GM19397 (cell line): ENCODE measurements at regions not wholly inside any gene's neighbourhood (a gene's known extent, or its start where the extent isn't known, plus 50 kb on each side); places are given as distances from the start of the nearest gene placed in this dataset.

Source experiments
- ATAC-seq: cut with Tn5 transposase; IDR thresholded peaks from one replicate; pipeline ENCODE4 v1.9.1; 2021; ENCODE audit warnings: mild to moderate bottlenecking, moderate library complexity; ENCODE audit not compliant: unreplicated experiment

DNA sequence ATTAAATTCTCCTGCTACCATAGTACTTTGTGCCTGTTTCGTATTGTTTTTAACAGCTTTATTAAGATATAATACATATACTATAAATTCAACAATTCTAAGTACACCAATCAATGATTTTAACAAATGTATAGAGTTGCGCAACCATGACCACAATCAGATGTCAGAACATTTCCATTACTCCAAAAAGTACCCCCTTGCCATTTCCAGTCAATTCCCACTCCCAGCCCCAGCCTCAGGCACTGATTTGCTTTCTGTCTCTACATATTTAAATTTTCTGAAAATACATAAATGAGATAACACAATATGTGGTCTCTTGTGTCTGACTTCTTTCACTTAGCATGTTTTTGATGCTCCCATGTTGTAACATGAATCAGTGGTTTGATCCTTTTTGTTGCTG, 193.9 kb downstream of the FIGN start:
- no peak for ATAC-seq

DNA sequence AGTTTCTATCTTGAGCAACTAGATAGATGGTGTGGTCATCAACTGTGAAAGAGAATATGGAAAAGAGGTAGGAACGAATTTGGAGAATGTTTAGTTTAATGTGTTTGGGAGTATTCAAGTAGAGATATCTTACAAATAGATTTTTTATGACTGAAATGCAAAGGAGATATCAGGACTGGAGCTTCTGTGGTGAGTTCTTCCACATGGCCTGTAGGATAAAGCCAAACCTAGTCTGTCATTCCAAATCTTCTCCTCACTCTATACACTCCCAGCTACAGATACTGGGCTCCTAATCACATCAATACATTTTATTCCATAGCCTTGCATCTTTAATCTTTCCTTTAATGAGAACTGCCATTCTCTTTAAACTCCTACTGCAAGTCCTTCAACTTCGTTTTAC, 194.3 kb downstream of the FIGN start:
- no peak for ATAC-seq

DNA sequence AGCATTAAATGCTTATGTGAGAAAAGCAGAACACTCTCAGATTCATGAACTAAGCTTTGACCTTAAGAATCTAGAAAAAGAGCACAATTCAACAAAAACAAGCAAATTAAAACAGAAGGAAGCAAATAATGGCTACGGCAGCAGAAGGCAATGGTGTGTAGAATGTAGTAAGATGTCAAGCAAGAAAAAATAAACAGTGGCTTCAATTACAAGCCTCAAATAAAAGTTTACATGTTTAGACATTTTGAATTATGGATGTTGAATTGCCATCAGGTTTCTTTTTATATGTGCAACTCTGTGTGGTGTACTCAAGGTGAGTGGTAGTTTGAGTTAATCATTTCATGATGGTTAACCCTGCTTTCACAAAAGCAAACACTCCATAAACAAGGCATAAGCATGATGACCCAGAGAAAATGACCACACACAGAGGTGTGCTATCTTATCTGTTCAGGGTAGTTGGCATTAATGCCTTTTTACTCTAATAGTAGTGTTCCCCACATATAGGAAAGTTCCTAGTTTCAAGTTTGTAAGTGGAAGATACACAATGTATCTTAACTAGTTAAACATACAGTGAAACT, 207.1 kb downstream of the FIGN start:
- no peak for ATAC-seq

DNA sequence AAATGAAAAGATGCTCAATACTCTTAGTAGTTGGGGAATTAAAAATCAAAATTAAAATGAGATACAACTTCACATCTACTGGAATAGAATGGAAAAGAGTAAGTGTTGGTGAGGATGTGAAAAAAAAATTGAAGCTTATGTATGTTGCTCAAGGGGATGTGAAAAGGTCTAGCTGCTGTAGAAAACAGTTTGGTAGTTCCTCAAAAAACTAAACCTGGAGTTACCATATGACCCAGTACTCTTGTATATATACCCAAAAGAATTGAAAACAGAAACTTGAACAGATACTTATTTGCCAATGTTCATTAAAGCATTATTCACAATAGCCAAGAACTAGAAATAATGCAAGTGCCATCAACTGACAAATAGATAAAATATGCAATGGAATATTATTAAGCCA, 208.4 kb downstream of the FIGN start:
- ATAC-seq: no peak

DNA sequence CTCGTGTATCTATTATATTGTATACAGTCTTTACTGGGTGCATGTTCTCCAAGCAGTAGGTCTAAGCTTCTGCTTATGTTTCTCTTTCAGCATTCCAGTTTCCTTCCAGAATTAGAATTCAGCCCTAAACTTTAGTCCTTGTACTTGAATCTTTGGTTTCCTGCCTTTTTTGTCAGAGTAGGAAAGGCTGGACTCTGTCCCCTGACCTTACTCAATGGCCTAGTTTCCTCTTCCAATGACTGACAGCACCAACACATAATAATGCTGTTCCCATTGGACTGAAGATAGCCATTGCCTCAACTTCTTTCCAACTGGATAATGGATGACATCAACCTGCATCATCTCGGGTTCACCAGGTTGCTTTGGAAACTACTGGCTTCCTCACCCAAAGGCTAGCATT, 217.0 kb downstream of the FIGN start:
- ATAC-seq: no peak

DNA sequence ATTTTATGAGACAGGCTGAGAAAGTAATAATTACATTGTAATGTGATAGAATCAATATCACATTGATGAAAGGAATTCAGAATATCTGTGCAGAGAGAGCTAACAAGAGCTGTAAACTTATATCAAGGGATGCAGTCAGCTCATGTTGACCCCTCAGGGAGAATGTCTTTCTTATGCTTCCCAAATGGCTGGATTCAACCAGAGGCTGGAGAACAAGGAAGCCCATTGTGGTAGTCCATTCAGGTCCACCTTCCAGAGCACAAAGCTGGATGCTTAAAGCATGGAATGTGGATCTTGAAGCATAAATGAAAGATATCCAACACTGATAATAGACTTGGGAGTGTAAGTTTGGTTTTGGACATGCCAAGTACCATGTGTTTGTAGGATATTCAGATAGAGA, 220.0 kb downstream of the FIGN start:
- no peak for ATAC-seq

DNA sequence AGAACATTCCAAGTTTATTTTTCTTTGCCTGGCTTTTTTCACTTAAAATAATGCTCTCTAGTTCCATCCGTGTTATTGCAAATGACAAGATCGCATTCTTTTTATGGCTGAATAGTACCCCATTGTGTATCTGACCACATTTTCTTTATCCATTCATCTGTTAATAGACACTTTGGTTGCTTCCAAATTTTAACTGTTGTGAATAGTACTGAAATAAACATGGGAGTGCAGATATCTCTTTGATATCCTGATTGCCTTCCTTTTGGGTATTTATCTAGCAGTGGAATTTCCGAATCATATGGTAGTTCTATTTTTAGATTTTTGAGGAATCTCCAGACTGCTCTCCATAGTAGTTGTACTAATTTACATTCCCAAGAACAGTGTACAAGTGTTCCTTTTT, 230.5 kb downstream of the FIGN start:
- ATAC-seq: no peak

DNA sequence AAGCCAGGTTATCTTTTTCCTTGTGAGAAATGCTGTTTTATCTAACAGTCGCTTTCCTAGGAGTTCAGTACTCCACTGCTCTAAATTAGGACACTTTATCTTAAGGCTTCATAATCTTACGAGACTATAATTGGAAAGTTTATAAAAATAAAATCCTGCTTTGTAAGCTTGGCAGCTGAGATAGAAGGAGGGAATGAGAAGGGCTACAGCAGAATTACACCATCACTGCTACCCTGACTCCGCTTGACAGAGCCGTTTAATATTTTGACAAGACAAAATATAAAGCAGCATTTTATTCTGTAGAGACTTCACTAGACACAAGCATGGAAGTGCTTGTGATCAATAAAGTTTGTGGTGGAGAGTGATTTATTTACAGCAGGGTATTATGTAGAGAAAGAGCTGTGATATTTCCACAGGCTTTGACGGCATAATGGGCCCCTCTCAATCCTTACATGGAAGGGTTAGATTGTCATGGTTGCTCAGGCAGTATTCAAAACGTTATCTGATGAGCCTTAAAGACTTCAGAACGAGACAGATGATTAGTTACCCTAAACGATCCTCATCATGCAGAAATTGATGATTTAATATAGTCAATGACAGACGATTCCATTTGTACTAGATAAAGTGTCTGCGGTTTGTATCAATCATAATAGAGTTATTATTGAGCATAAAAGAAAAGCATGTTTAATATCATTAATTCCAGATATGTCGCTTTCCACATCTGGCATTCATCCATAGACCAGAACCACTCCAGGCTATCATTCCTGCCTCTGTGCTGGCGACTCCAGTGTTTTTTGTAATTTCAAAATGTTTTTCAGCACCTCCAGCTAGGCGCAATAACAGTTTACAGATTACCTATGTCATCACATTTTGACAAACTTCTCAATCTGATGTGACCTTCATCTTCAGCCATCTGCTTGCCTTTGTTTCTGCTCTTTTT, 242.2 kb downstream of the FIGN start:
- no peak for ATAC-seq

DNA sequence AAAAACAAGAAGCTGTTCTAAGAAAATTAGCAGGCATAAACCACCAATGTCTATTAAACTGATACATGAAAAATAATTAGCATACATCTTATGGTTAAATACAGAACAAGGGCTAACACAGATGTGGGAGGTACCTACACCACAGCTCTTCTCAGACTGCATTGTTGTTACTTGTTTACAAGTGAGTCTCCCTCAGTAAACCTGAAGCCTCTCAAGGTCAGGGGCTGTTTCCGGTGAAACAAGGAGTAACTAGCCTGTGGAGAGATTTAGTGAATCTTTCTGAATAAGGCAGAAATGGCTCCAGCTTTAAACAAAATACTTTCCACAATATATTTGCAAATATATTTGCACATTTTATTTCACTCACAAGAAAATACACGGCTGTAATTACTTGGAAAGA, 244.0 kb downstream of the FIGN start:
- no peak for ATAC-seq

DNA sequence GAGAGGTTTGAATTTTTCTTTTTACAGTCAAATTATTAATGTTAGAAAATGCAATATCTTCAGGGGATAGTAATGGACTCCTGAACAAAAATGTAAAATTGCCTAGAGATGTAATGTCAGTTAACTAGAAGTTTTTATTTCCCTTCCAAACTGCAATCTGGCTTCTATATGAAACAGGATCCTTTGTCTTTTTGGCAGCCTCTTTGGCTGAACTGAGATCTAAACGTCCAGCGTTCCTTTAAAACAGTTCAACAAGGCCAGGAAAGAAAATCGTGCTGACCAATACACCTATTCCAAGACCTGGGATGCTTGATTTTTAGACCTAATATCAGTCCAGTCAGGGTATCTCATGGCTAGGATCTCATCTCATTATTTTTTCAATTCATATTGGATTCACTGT, 245.5 kb downstream of the FIGN start:
- ATAC-seq: no peak

DNA sequence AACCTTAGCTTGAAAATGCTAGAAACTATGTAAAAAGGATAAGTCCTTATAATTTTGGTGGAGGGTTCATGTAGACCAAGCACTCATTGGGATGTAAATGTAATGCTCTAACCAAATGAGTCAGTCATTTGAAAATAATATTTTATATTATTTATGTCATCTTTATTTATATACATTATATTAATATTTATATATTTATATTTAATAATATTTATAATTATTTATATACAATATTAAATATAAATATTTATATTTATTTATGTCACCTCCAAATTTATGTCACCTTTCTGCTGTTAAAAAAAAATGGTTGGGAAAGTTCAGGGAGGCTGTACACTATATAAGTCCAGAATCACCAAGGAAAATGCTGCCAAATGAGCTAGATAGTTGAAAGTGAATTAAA, 254.3 kb downstream of the FIGN start:
- ATAC-seq: no peak

DNA sequence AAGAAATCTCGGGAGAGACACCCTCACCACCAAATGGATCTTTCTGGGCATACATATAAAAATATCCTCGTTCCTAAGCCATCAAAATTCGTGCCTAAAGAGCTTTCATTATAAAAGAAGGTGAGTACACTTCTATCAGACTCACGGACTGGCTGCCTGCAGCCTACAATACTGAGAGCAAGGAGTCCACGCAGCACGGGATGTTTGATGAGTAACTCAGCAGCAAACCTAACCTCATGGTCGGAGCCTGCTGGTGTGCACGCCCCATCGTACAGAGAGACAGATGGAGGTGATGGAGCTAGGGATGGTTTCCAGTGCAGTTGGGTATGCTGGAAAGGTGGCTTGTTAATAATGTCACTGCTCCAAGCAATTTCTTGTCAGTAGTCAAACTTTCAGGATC, 256.2 kb downstream of the FIGN start:
- ATAC-seq: no peak

DNA sequence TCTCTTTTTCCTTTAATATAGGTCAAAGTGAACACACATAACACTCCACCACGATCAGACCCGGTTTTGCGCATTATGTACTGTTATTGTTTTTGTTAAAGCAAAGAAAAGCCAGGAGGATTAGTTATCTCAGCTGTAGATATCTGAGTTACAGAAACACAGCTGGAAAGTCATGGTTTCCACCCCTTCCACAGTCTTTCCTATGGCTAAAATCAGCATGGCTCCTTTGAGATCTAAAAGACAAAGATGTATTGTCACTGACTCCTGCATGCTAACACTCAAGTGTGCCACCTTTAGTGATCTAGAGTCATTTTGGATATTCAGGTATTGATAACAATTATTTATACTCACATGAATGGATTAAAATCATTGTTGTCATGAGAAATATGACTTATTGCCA, 260.0 kb downstream of the FIGN start:
- no peak for ATAC-seq

DNA sequence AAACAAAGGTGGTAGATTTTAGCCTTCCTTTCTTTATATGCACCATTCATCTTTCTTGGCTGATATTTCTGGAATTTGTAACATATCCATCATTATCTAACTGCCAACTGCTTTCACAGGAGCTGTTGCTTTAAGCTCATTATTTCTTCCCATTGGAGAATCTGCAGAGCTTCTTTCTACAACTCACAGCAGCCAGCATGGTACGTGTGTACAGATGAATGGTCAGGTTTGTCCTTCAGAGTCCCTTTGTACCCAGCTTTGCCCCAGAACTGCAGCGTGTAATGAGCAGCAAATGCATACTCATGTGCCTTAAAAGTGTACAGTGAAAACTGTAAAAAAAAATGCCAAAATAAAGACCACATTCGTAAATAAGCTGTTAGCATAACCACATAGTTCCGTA, 260.9 kb downstream of the FIGN start:
- no peak for ATAC-seq

DNA sequence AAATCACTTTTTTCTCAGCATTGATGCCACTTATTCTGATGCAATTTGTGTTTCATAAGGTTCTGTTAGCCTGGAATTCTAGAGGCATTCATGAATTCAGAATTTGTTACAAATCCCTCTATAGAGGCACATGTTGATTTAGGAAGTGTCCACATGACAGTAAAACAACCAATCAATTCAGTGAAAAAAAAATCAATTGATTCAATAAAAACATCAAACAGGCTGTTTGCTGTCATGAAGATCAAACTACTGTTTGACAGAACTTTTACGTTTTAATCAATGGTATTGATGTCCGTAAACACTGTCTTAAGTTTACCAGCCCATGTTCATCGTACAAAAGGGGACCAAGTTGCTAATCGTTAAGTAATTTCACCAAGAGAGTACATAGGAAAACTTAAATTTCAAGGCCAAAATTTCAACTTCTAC, 261.5 kb downstream of the FIGN start:
- ATAC-seq: no peak

DNA sequence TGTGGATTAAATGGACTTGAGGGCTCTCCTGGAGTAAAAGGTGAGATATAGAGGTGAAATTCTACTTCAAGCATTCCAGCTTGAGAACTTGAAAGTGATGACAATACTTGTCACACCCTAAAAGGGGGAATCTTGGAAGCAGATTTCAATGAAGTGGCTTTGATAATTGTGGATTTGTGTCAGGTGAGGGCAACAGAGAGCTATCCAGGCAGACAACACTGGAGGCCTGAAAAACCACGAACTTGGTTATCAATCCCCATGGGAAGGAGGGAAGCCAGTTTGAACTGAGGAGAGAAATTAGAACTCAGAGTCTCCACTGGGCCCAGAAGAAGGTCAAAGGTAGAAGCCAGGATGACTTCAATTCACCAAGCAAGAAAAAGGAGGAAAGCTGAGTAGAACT, 263.9 kb downstream of the FIGN start:
- ATAC-seq: no peak

DNA sequence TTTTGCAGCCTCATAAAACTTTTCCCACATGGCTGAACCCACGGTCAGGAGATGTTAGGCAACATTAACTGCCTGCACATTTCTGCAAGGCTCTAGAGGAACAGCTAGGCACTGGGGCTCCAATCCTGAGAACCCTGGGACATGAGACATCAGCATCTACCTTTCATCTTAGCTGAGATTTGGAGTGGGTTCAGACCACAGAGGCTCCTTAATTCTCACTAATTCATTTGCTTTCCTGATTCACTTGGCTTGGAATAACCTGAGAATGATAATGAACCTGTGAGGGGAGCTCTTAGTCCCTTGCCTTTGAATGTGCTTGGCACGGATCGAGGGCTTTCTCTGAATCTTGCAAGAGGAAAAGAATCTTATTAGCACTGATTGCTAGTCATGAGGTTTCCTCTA, 266.2 kb downstream of the FIGN start:
- ATAC-seq: no peak

DNA sequence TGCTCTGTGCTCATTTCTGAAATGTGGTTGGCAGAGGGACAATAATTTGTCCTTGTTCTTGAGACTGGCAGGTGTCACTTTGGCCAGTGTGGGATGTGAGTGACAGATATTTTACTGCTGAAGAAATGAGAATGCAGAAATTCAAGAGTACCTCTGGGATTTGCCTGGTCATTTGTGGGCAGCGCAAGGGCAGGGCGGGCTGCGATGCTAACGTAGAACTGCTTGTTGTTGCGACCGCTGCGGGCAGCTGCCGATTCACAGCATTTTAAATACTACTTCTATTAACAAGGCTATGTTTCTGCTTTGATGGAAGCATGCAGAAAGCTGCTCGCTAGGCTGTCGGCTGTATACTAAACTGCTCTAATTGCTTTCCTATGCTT, 268.6 kb downstream of the FIGN start:
- ATAC-seq: no peak

DNA sequence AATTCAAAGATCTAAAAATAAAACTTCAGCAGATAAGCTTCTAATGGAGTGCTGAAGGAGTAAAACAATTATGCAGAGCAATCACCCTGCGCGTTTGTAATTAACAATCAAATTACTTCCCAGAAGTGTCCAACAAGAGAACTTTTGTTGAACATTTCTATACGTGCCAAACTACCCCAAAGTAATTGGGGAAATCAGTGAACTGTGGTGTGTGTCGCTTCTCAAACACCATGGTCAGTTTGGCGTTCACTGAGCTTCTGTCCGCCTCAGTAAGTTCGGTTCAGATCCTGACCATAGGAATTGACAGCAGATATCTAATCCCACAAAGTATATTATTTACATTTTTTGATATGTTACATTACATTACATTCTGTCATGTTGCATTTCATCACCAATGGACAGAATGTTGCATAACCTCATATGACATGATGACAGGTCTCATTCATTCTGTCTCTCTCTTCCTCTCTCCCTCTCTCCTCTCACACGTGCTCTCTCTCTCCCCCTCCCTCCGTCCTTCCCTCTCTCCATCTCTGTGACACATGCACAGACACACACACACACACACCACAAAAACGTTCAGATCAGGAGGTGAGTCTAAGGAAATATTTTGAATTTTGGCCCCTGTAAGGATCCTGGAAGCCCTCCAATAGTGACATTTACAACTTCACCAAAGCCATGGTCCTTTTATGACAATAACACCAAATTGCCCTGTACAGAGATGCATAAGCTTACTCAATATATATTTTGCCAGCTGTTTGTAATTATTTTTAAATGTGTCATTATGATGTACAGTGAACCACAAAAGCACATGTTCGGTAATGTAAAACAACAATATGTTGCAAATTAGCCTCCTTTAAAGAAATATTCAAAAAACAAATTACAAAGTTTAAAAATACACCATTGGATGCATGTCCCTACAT, 269.2 kb downstream of the FIGN start:
- no peak for ATAC-seq

DNA sequence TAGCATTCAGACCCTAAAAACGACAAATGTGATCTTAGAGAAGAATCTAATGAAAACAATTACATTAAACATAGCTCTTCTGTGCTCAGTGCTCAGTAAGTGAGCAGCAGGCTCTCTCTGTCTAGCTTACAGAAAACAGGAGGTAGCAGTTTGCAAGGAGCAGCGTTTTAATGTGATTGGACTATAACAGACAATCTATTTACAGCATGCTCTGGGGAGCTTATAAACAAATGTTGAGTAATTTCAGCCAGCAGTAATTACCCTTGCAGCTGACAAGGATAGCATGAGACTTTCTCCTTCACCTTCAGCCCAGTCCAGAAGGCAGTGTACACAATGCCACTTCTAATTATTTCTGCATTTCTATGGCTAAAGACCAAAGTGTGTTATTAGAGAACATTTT, 270.4 kb downstream of the FIGN start:
- no peak for ATAC-seq

DNA sequence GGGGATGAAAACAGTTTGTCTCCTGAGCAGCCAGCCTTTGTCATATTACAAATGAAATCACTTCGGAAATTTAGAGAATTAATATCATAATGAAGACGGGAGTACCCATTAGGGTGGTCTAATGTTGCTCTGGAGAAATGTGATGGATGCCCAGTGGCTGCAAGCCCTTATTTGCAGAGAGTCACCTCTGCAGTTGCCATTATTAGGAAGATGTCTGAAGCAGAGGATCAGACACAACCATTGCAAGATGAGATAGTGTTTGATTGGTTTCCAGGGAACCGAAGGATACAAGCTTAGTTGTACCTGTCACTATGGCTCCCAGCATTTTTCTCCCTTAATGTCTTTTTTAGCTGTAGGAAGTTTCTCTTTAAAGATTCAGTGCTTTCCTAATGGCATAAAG, 272.4 kb downstream of the FIGN start:
- ATAC-seq: no peak

DNA sequence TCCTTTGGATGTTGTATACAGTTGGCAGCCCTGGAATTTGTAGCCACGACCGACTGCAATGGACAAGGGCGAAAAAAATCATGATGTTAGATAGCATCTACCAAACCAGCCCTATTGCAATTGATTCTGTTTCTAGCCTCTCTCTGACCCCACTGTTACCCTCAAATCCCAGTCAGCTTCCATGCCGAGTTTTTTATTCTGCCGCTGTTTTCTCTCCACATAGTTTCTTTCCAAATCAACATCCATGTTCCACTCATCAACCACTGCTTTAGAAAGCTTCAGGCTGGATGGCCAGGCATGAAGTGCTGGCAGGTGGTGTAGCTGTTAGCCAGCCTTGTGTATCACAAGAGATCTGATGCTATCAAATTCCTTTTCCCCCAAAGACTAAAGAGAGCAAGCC, 272.8 kb downstream of the FIGN start:
- no peak for ATAC-seq
